Smooth muscle cell (in vitro differentiated cells): ENCODE measurements at regions not wholly inside any gene's neighbourhood (a gene's known extent, or its start where the extent isn't known, plus 50 kb on each side); places are given as distances from the start of the nearest gene placed in this dataset.

Source experiments
- DNase-seq: peaks from one replicate; lab custom pipeline; 2025; ENCODE audit not compliant: unreplicated experiment; lab: John Stamatoyannopoulos, UW
- H2AFZ ChIP-seq: fragments of 200-600 bp; sonication (generic); 2 replicates; pipeline ENCODE4 v1.6.0; 2016; ENCODE audit warnings: antibody characterized with exemption, low read depth, mild to moderate bottlenecking
- H3F3A ChIP-seq: fragments of 200-600 bp; sonication (generic); 2 replicates; pipeline ENCODE4 v1.6.0; 2017; ENCODE audit warnings: antibody characterized with exemption, low read depth
- H3K27ac ChIP-seq: fragments of 200-600 bp; sonication (generic); 2 replicates; pipeline ENCODE4 v1.5.1; 2016; ENCODE audit warnings: low read depth, mild to moderate bottlenecking
- H3K27me3 ChIP-seq: fragments of 200-600 bp; sonication (generic); 2 replicates; pipeline ENCODE4 v1.6.1; 2016; ENCODE audit warnings: low read depth, mild to moderate bottlenecking
- H3K36me3 ChIP-seq: fragments of 200-600 bp; sonication (generic); 2 replicates; pipeline ENCODE4 v1.5.1; 2016; ENCODE audit warnings: low read depth
- H3K4me1 ChIP-seq: fragments of 200-600 bp; sonication (generic); 2 replicates; pipeline ENCODE4 v1.5.1; 2016; ENCODE audit warnings: low read depth
- H3K4me2 ChIP-seq: fragments of 200-600 bp; sonication (generic); 2 replicates; pipeline ENCODE4 v1.6.0; 2016; ENCODE audit warnings: mild to moderate bottlenecking
- H3K4me3 ChIP-seq: fragments of 200-600 bp; sonication (generic); 2 replicates; pipeline ENCODE4 v1.5.1; 2016; ENCODE audit warnings: mild to moderate bottlenecking
- H3K79me2 ChIP-seq: fragments of 200-600 bp; sonication (generic); 2 replicates; pipeline ENCODE4 v1.6.0; 2016; ENCODE audit warnings: low read depth, mild to moderate bottlenecking
- H3K9ac ChIP-seq: fragments of 200-600 bp; sonication (generic); 2 replicates; pipeline ENCODE4 v1.6.0; 2016; ENCODE audit warnings: low read depth
- H3K9me3 ChIP-seq: fragments of 200-600 bp; sonication (generic); replicated peaks from 2 replicates; pipeline ENCODE4 v1.5.1; 2016; ENCODE audit warnings: low read depth
- H4K20me1 ChIP-seq: fragments of 200-600 bp; sonication (generic); 2 replicates; pipeline ENCODE4 v1.6.0; 2016; ENCODE audit warnings: low read depth
- WGBS: methylation state at CpG from one replicate; pipeline ENCODE4 v1.1.7; 2016; ENCODE audit warnings: low lambda C conversion rate; 5-methylcytosine and 5-hydroxymethylcytosine counted together
- TF ChIP-seq, protein P1 (sequence below): fragments of 200-600 bp; sonication (generic); IDR thresholded peaks from 2 replicates; pipeline ENCODE4 v1.5.1; 2017; ENCODE audit warnings: borderline replicate concordance, mild to moderate bottlenecking, antibody characterized with exemption; ENCODE audit not compliant: insufficient read depth, poor library complexity, severe bottlenecking

DNA sequence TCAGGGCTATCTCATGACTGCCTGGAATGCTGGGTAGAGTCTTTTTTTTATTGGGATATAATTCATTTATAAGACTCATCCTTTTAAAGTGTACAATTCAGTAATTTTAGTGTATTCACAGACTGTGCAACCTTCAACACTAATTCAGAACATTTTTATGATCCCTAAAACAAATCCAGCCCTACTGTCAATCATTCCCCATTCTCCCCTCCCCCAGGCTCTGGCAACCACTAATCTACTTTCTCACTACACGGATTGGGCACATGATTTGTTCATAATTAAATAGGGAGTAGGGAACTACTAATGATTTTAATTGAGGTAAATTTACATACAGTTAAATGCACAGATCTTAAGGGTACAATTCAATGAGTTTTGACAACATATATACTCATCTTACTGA, 225.7 kb downstream of the CDCA7 start:
- WGBS: 83% methylated on average over 1 of the region's 1 CpG
- Histone ChIP-seq H3K9ac (no peak overlapping the region), H3K9me3 (no peaks in the 10 kb centered on the region), H3K4me2 (no peak overlapping the region), H3K4me3 (no peak overlapping the region), H3K79me2 (no peaks in the 10 kb centered on the region), H2AFZ (no peak overlapping the region), H3K27ac (no peak overlapping the region), H3K27me3 (no peaks in the 10 kb centered on the region), H4K20me1 (no peaks in the 10 kb centered on the region), H3K4me1 (no peaks in the 10 kb centered on the region), H3F3A (no peaks in the 10 kb centered on the region), H3K36me3 (no peaks in the 10 kb centered on the region)
- TF ChIP-seq, protein P1, sequence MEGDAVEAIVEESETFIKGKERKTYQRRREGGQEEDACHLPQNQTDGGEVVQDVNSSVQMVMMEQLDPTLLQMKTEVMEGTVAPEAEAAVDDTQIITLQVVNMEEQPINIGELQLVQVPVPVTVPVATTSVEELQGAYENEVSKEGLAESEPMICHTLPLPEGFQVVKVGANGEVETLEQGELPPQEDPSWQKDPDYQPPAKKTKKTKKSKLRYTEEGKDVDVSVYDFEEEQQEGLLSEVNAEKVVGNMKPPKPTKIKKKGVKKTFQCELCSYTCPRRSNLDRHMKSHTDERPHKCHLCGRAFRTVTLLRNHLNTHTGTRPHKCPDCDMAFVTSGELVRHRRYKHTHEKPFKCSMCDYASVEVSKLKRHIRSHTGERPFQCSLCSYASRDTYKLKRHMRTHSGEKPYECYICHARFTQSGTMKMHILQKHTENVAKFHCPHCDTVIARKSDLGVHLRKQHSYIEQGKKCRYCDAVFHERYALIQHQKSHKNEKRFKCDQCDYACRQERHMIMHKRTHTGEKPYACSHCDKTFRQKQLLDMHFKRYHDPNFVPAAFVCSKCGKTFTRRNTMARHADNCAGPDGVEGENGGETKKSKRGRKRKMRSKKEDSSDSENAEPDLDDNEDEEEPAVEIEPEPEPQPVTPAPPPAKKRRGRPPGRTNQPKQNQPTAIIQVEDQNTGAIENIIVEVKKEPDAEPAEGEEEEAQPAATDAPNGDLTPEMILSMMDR: no peak
- no peak for DNase-seq

DNA sequence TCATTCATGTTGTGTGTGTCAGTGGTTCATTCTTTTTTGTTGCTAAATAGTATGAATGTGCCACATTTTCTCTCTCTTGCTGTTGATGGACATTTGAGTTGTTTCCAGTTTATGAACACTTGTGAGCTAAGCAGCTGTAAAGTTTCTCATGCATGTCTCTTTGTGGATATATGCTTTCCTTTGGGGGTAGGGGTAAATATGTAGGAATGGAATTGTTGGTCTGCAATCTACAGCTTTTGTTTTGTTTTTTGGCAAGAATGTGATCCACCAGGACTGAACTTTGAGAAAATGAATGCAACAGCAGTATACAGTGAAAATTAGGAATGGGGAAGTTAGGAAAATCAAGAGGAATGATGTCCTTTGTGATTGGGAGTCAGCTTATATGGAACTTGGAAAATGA, 226.3 kb downstream of the CDCA7 start:
- Histone ChIP-seq H3K79me2 (no peaks in the 10 kb centered on the region), H3F3A (no peaks in the 10 kb centered on the region), H3K9ac (no peak overlapping the region), H3K27ac (no peak overlapping the region), H4K20me1 (no peaks in the 10 kb centered on the region), H3K9me3 (no peaks in the 10 kb centered on the region), H3K4me2 (no peak overlapping the region), H2AFZ (no peak overlapping the region), H3K4me3 (no peak overlapping the region), H3K27me3 (no peaks in the 10 kb centered on the region), H3K4me1 (no peaks in the 10 kb centered on the region), H3K36me3 (no peaks in the 10 kb centered on the region)
- TF ChIP-seq, protein P1: no peak
- DNase-seq: no peak

DNA sequence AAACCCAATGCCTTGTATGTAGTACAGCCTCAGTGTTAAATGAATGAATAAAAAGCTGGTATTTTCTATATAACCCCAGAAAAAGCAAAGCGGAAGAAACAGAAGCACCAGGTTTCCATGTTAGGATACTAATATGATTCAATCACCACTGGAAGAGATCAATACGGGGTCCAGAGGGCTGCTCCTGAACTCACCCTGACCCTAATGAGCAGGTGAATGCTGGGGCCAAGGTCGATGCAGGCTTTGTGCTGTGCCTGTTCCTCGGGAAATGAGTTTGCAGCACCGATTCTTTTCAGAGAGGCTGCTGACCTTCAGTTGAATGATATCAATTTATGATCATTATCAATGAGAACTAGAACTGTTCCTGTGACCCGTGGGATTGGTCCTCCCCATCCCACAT, 228.5 kb downstream of the CDCA7 start:
- Histone ChIP-seq H3K27ac (no peak overlapping the region), H3F3A (no peaks in the 10 kb centered on the region), H3K9ac (no peak overlapping the region), H3K27me3 (no peaks in the 10 kb centered on the region), H3K79me2 (no peaks in the 10 kb centered on the region), H3K4me2 (no peak overlapping the region), H3K4me1 (no peaks in the 10 kb centered on the region), H2AFZ (no peak overlapping the region), H4K20me1 (no peaks in the 10 kb centered on the region), H3K36me3 (no peaks in the 10 kb centered on the region), H3K9me3 (no peaks in the 10 kb centered on the region), H3K4me3 (no peak overlapping the region)
- WGBS: 89% methylated on average over 6 of the region's 6 CpGs
- DNase-seq: no peak
- TF ChIP-seq, protein P1: no peak

DNA sequence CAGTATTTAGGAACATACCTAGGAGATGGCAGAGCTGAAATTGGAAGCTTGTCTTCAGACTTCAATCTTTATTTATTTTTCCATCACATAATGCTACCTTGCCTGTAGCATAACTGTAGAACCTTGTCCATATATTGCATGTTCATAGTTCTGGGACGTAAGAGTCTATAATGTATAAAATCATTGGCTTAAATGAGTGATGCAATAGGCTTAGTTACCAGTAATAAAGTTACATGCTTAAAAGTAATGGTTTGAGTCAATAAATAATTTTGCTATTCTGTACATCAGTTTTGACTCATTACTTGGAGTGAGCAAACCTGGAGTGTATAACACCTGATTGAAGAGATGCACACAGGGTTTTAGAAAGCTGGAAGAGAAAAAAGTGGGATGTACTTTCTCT, 229.3 kb downstream of the CDCA7 start:
- no peak for DNase-seq
- Histone ChIP-seq H3K27me3 (no peaks in the 10 kb centered on the region), H2AFZ (no peak overlapping the region), H3K36me3 (no peaks in the 10 kb centered on the region), H3K9me3 (no peaks in the 10 kb centered on the region), H3K4me2 (no peak overlapping the region), H3K4me3 (no peak overlapping the region), H3K79me2 (no peaks in the 10 kb centered on the region), H4K20me1 (no peaks in the 10 kb centered on the region), H3K27ac (no peak overlapping the region), H3K9ac (no peak overlapping the region), H3K4me1 (no peaks in the 10 kb centered on the region), H3F3A (no peaks in the 10 kb centered on the region)
- WGBS: 94% methylated on average over 1 of the region's 1 CpG
- TF ChIP-seq, protein P1: no peak
